GM23248 (cell line): ENCODE measurements at regions not wholly inside any gene's neighbourhood (a gene's known extent, or its start where the extent isn't known, plus 50 kb on each side); places are given as distances from the start of the nearest gene placed in this dataset.

Source experiments
- DNase-seq: peaks from one replicate; pipeline ENCODE4 v3.0.0-alpha.2; 2015
- H2AFZ ChIP-seq: fragments of 200-600 bp; sonication (generic); 2 replicates; pipeline ENCODE4 v1.6.1; 2016; ENCODE audit warnings: antibody characterized with exemption
- H3F3A ChIP-seq: fragments of 200-600 bp; sonication (generic); 2 replicates; pipeline ENCODE4 v1.6.1; 2016; ENCODE audit warnings: mild to moderate bottlenecking, antibody characterized with exemption, mixed run types; ENCODE audit not compliant: insufficient read depth
- H3K27ac ChIP-seq: fragments of 200-600 bp; sonication (generic); 2 replicates; pipeline ENCODE4 v1.5.1; 2016; ENCODE audit warnings: mild to moderate bottlenecking
- H3K27me3 ChIP-seq: fragments of 200-600 bp; sonication (generic); replicated peaks from 2 replicates; pipeline ENCODE4 v1.6.1; 2016; ENCODE audit warnings: mild to moderate bottlenecking; ENCODE audit not compliant: insufficient read depth
- H3K36me3 ChIP-seq: fragments of 200-600 bp; sonication (generic); 2 replicates; pipeline ENCODE4 v1.6.1; 2016; ENCODE audit warnings: low read depth, mild to moderate bottlenecking
- H3K4me1 ChIP-seq: fragments of 200-600 bp; sonication (generic); 2 replicates; pipeline ENCODE4 v1.6.1; 2016; ENCODE audit warnings: mild to moderate bottlenecking; ENCODE audit not compliant: insufficient read depth
- H3K4me2 ChIP-seq: fragments of 200-600 bp; sonication (generic); one replicate; pipeline ENCODE4 v1.6.1; 2016; ENCODE audit warnings: mild to moderate bottlenecking; ENCODE audit not compliant: unreplicated experiment
- H3K4me3 ChIP-seq: fragments of 200-600 bp; sonication (generic); 2 replicates; pipeline ENCODE4 v1.5.1; 2016; ENCODE audit warnings: mild to moderate bottlenecking
- H3K79me2 ChIP-seq: fragments of 200-600 bp; sonication (generic); 2 replicates; pipeline ENCODE4 v1.6.1; 2016; ENCODE audit warnings: mild to moderate bottlenecking; ENCODE audit not compliant: insufficient read depth
- H3K9ac ChIP-seq: fragments of 200-600 bp; sonication (generic); 2 replicates; pipeline ENCODE4 v1.6.1; 2016; ENCODE audit warnings: mild to moderate bottlenecking
- H3K9me2 ChIP-seq: fragments of 200-600 bp; sonication (generic); 2 replicates; pipeline ENCODE4 v1.6.1; 2016; ENCODE audit warnings: mixed run types, mild to moderate bottlenecking, moderate library complexity; ENCODE audit not compliant: insufficient read depth
- H3K9me3 ChIP-seq: fragments of 200-600 bp; sonication (generic); one replicate; pipeline ENCODE4 v1.6.1; 2017; ENCODE audit warnings: low read depth
- H4K20me1 ChIP-seq: fragments of 200-600 bp; sonication (generic); 2 replicates; pipeline ENCODE4 v1.6.0; 2016; ENCODE audit not compliant: insufficient read depth
- EZH2 ChIP-seq: fragments of 200-600 bp; sonication (generic); IDR thresholded peaks from 2 replicates; pipeline ENCODE4 v1.6.1; 2018; ENCODE audit warnings: antibody characterized with exemption, mild to moderate bottlenecking; ENCODE audit not compliant: insufficient read depth, poor library complexity, severe bottlenecking
- EZH2phosphoT487 ChIP-seq: fragments of 200-600 bp; sonication (generic); IDR thresholded peaks from 2 replicates; pipeline ENCODE4 v1.6.1; 2018; ENCODE audit warnings: antibody characterized with exemption, moderate library complexity, mild to moderate bottlenecking, low read depth; ENCODE audit not compliant: insufficient read depth
- WGBS, 2 experiments: methylation state at CpG; one replicate each; pipeline ENCODE4 v1.1.6; 2015 to 2017; ENCODE audit warnings: low lambda C conversion rate in 2 of 2, low coverage in 1 of 2; ENCODE audit errors: missing lambda C conversion rate in 2 of 2; 5-methylcytosine and 5-hydroxymethylcytosine counted together
- in situ Hi-C: fragments of 300-500 bp; cut with MboI; formaldehyde crosslinking; loops from 2 replicates; pipeline ENCODE4 v1.15.0; 2020

GRCh38 chr13:99908140-99908803 lies 63.3 kb downstream of the ZIC5 start:
- Histone ChIP-seq H3K79me2 (no peaks in the 10 kb centered on the region), H3K9me2 (no peaks in the 10 kb centered on the region), H3K36me3 (no peaks in the 10 kb centered on the region), H3K4me1 (no peaks in the 10 kb centered on the region), H4K20me1 (no peaks in the 10 kb centered on the region), H3K27me3 (peaks cover 53% of the 10 kb centered on the region), H3F3A (no peaks in the 10 kb centered on the region), H2AFZ (no peak overlapping the region), H3K4me2 (no peak overlapping the region), H3K9me3 (no peaks in the 10 kb centered on the region), H3K27ac (no peak overlapping the region), H3K4me3 (no peak overlapping the region), H3K9ac (no peak overlapping the region)
- TF ChIP-seq EZH2 (no peak), EZH2phosphoT487 (no peak)
- no peak for DNase-seq
- in situ Hi-C loops: no loop called here
- 52 to 55% methylated on average over 5 of the region's 5 CpGs for WGBS, 2 experiments

GRCh38 chr13:99907627-99908026 lies 63.9 kb downstream of the ZIC5 start:
- Histone ChIP-seq H3K9me2 (no peaks in the 10 kb centered on the region), H3K79me2 (no peaks in the 10 kb centered on the region), H4K20me1 (no peaks in the 10 kb centered on the region), H3K36me3 (no peaks in the 10 kb centered on the region), H3F3A (no peaks in the 10 kb centered on the region), H3K27ac (no peak overlapping the region), H3K9ac (no peak overlapping the region), H3K9me3 (no peaks in the 10 kb centered on the region), H2AFZ (no peak overlapping the region), H3K4me1 (no peaks in the 10 kb centered on the region), H3K27me3 (peaks cover 55% of the 10 kb centered on the region), H3K4me3 (no peak overlapping the region), H3K4me2 (no peak overlapping the region)
- WGBS, 2 experiments: 60 to 72% methylated on average over 7 of the region's 7 CpGs
- no peak for DNase-seq
- no peak for TF ChIP-seq EZH2
- TF ChIP-seq EZH2phosphoT487: no peak
- in situ Hi-C loops: no loop called here

GRCh38 chr13:99907038-99907437 lies 64.5 kb downstream of the ZIC5 start:
- H3K27ac ChIP-seq: no peak overlapping the region
- no peak overlapping the region for H2AFZ ChIP-seq
- peaks cover 57% of the 10 kb centered on the region for H3K27me3 ChIP-seq
- H3K4me3 ChIP-seq: no peak overlapping the region
- H3K4me1 ChIP-seq: no peaks in the 10 kb centered on the region
- H3K4me2 ChIP-seq: no peak overlapping the region
- H3K9me2 ChIP-seq: no peaks in the 10 kb centered on the region
- no peaks in the 10 kb centered on the region for H3F3A ChIP-seq
- 48 to 55% methylated on average over 2 of the region's 2 CpGs for WGBS, 2 experiments
- H3K79me2 ChIP-seq: no peaks in the 10 kb centered on the region
- no peaks in the 10 kb centered on the region for H3K9me3 ChIP-seq
- H3K36me3 ChIP-seq: no peaks in the 10 kb centered on the region
- in situ Hi-C loops: no loop called here
- H3K9ac ChIP-seq: no peak overlapping the region
- no peaks in the 10 kb centered on the region for H4K20me1 ChIP-seq
- DNase-seq: no peak
- TF ChIP-seq EZH2phosphoT487: no peak
- TF ChIP-seq EZH2: no peak

- Histone ChIP-seq H3K9me2 (no peaks in the 10 kb centered on the region), H4K20me1 (no peaks in the 10 kb centered on the region), H3K9me3 (no peaks in the 10 kb centered on the region), H3K36me3 (no peaks in the 10 kb centered on the region), H3K4me1 (no peaks in the 10 kb centered on the region), H3K4me2 (no peak overlapping the region), H3K9ac (no peak overlapping the region), H3K27me3 (peaks cover 56% of the 10 kb centered on the region), H3K4me3 (no peak overlapping the region), H3K79me2 (no peaks in the 10 kb centered on the region), H3K27ac (no peak overlapping the region), H2AFZ (no peak overlapping the region), H3F3A (no peaks in the 10 kb centered on the region)
- TF ChIP-seq EZH2phosphoT487 (no peak), EZH2 (no peak)
- 50 to 56% methylated on average over 4 of the region's 4 CpGs for WGBS, 2 experiments
- in situ Hi-C loops: no loop called here
- no peak for DNase-seq
These were observed 65.8 kb downstream of the ZIC5 start for GRCh38 chr13:99905814-99906213.

GRCh38 chr13:99905224-99905623 lies 66.3 kb downstream of the ZIC5 start:
- Histone ChIP-seq H3K27me3 (peaks cover 57% of the 10 kb centered on the region), H3K9me3 (no peaks in the 10 kb centered on the region)
- in situ Hi-C loops: no loop called here

More at GRCh38 chr13:99905224-99905623, 66.3 kb downstream of the ZIC5 start:
- WGBS, 2 experiments: 63 to 64% methylated on average over 5 of the region's 5 CpGs
- TF ChIP-seq EZH2 (no peak), EZH2phosphoT487 (no peak)
- Histone ChIP-seq H3K36me3 (no peaks in the 10 kb centered on the region), H2AFZ (no peak overlapping the region), H3K79me2 (no peaks in the 10 kb centered on the region), H3K9ac (no peak overlapping the region), H3K4me1 (no peaks in the 10 kb centered on the region), H3K9me2 (no peaks in the 10 kb centered on the region), H4K20me1 (no peaks in the 10 kb centered on the region), H3K27ac (no peak overlapping the region), H3K4me2 (no peak overlapping the region), H3F3A (no peaks in the 10 kb centered on the region), H3K4me3 (no peak overlapping the region)
- no peak for DNase-seq
